Ishikawa (cell line): ENCODE measurements at regions not wholly inside any gene's neighbourhood (a gene's known extent, or its start where the extent isn't known, plus 50 kb on each side); places are given as distances from the start of the nearest gene placed in this dataset.

Experiments used
- NFIC ChIP-seq: IDR thresholded peaks from 2 replicates; pipeline ENCODE4 v1.6.1; 2012
- TAF1 ChIP-seq: IDR thresholded peaks from 2 replicates; pipeline ENCODE4 v1.6.1; 2012; ENCODE audit warnings: low read depth, mild to moderate bottlenecking
- TEAD4 ChIP-seq: IDR thresholded peaks from 2 replicates; pipeline ENCODE4 v1.6.1; 2012

GRCh38 chr10:130737621-130738020, 573.9 kb downstream of the TCERG1L start:
- no peak for TF ChIP-seq TAF1
- no peak for TF ChIP-seq NFIC
- no peak for TF ChIP-seq TEAD4
